ENCODE measurements at regions not wholly inside any gene's neighbourhood (a gene's known extent, or its start where the extent isn't known, plus 50 kb on each side); places are given as distances from the start of the nearest gene placed in this dataset.

GRCh38 chr4:59063015-59063720, 1953.0 kb upstream of the IGFBP7 start:
- no peak overlapping the region for H3K4me2 ChIP-seq (ENCODE audit: insufficient read depth, low read length)
- dilution Hi-C loops (cut with MboI; ENCODE audit: extremely low pct_ligation_motif_present, low sequenced_read_pairs) (no loop called here), intact Hi-C loops (cut with micrococcal nuclease) (no loop called here)
- H3K4me3 ChIP-seq (replicated peaks in 1 of 3; ENCODE audit: insufficient read depth in 1 of 3, low read depth in 1 of 3, low read length in 3 of 3): no peak overlapping the region
- H4K20me1 ChIP-seq (replicated peaks; ENCODE audit: control insufficient read depth, extremely low read depth, insufficient read depth, low read length): no peaks in the 10 kb centered on the region
- no peaks in the 10 kb centered on the region for H3K9me3 ChIP-seq (replicated peaks; ENCODE audit: control insufficient read depth, insufficient read depth, low read length)
- ChIA-PET CTCF (no interaction called here), POLR2A (no interaction called here)
- FAIRE-seq (no peak), DNase-seq (ENCODE audit: low read depth, low spot score) (no peak)
- H2AFZ ChIP-seq (ENCODE audit: low read depth, low read length): no peak overlapping the region
- no peak for TF ChIP-seq FOS (IDR thresholded peaks at IDR 0.05; ENCODE audit: borderline replicate concordance, insufficient read depth, low read length)
- no peak for TF ChIP-seq JUN (IDR thresholded peaks at IDR 0.05; ENCODE audit: borderline replicate concordance, insufficient read depth, insufficient read length, low read depth)
- TF ChIP-seq CTCF (IDR thresholded peaks at IDR 0.05; ENCODE audit: extremely low read depth in 1 of 2, insufficient read depth in 1 of 2, low read depth in 1 of 2, low read length in 2 of 2): no peak
- no peak for TF ChIP-seq GATA2 (IDR thresholded peaks at IDR 0.05; ENCODE audit: insufficient read depth, insufficient read length, low read depth, low read length)
- no peak for TF ChIP-seq EZH2 (IDR thresholded peaks at IDR 0.05; ENCODE audit: borderline replicate concordance, low read depth, low read length, severe bottlenecking)
- no peak for TF ChIP-seq MAX (IDR thresholded peaks at IDR 0.05; ENCODE audit: insufficient read depth, insufficient read length)
- TF ChIP-seq POLR2AphosphoS5 (IDR thresholded peaks at IDR 0.05; ENCODE audit: insufficient read depth, low read depth, low read length): no peak
- no peak for TF ChIP-seq MYC (IDR thresholded peaks at IDR 0.05; ENCODE audit: low read depth, low read length)
- TF ChIP-seq POLR2A (IDR thresholded peaks at IDR 0.05; ENCODE audit: low read depth, low read length): no peak
- H3K27me3 ChIP-seq (ENCODE audit: control insufficient read depth in 2 of 2, insufficient read depth in 2 of 2, low read length in 2 of 2): no peaks in the 10 kb centered on the region
- no TSS peak for BruUV-seq (replicated peaks)
- no peaks in the 10 kb centered on the region for H3K4me1 ChIP-seq (ENCODE audit: control insufficient read depth, extremely low read depth, insufficient read depth, low read length)
- no peaks in the 10 kb centered on the region for H3K36me3 ChIP-seq (ENCODE audit: control insufficient read depth in 2 of 2, extremely low read depth in 1 of 2, insufficient read depth in 2 of 2, low read length in 2 of 2)
- H3K9me1 ChIP-seq (replicated peaks; ENCODE audit: control insufficient read depth, extremely low read depth, insufficient read depth, low read length): no peaks in the 10 kb centered on the region
- H3K79me2 ChIP-seq (ENCODE audit: control insufficient read depth, insufficient read depth, low read length): no peaks in the 10 kb centered on the region
- no peak overlapping the region for H3K27ac ChIP-seq (ENCODE audit: insufficient read depth, low read depth, low read length)
- H3K9ac ChIP-seq (replicated peaks; ENCODE audit: extremely low read depth, insufficient read depth, low read length): no peak overlapping the region
